OCI-LY7 (cell line): ENCODE measurements at regions not wholly inside any gene's neighbourhood (a gene's known extent, or its start where the extent isn't known, plus 50 kb on each side); places are given as distances from the start of the nearest gene placed in this dataset.

Experiments used
- EZH2phosphoT487 ChIP-seq: fragments of 200-600 bp; sonication (generic); IDR thresholded peaks from 2 replicates; pipeline ENCODE4 v1.6.1; 2018; ENCODE audit warnings: low read depth, borderline replicate concordance, mild to moderate bottlenecking, mixed run types, antibody characterized with exemption, low read length, moderate library complexity, mixed read lengths
- TF ChIP-seq, protein P1 (sequence below): fragments of 200-600 bp; sonication (generic); conservative IDR thresholded peaks from 2 replicates; pipeline ENCODE4 v1.5.1; 2014; ENCODE audit warnings: mild to moderate bottlenecking, antibody characterized with exemption, low read length, moderate library complexity, mixed read lengths

DNA sequence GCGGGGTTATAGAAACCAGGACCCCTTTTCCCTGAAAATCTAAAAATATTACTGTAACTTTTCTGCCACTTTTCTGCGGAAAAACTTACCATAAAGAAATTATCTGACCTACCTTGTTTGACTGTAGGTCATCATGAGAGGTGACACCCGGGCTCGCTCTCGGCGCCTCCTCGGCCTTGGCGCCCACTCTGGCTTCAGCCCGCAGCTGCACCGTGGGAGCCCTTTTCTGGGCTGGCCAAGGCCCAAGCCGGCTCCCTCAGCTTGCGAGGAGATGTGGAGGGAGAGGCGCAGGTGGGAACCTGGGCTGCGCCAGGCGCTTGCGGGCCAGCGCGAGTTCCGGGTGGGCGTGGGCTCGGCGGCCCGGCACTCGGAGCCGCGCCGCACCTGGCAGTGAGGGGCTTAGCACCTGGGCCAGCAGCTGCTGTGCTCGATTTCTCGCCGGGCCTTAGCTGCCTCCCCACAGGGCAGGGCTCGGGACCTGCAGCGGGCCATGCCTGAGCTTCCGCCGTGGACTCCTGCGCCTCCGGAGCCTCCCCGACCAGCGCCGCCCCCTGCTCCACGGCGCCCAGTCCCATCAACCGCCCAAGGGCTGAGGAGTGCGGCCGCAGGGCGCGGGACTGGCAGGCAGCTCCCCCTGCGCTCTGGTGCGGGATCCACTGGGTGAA is 107.7 kb upstream of the DNAJC10 start:
- TF ChIP-seq, protein P1, sequence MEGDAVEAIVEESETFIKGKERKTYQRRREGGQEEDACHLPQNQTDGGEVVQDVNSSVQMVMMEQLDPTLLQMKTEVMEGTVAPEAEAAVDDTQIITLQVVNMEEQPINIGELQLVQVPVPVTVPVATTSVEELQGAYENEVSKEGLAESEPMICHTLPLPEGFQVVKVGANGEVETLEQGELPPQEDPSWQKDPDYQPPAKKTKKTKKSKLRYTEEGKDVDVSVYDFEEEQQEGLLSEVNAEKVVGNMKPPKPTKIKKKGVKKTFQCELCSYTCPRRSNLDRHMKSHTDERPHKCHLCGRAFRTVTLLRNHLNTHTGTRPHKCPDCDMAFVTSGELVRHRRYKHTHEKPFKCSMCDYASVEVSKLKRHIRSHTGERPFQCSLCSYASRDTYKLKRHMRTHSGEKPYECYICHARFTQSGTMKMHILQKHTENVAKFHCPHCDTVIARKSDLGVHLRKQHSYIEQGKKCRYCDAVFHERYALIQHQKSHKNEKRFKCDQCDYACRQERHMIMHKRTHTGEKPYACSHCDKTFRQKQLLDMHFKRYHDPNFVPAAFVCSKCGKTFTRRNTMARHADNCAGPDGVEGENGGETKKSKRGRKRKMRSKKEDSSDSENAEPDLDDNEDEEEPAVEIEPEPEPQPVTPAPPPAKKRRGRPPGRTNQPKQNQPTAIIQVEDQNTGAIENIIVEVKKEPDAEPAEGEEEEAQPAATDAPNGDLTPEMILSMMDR = no peak
- TF ChIP-seq EZH2phosphoT487 = no peak
